ENCODE measurements at regions not wholly inside any gene's neighbourhood (a gene's known extent, or its start where the extent isn't known, plus 50 kb on each side); places are given as distances from the start of the nearest gene placed in this dataset.

GRCh38 chr2:65504814-65505697 lies 72.7 kb upstream of the SPRED2 start:
- DNase-seq (ENCODE audit: low spot score): peak; percentile 87

- no peak for DNase-seq (ENCODE audit: low spot score)
Observed at GRCh38 chr2:65504201-65504600, 71.8 kb upstream of the SPRED2 start.

- no peak for DNase-seq (ENCODE audit: low spot score)
Observed at GRCh38 chr2:65503746-65504145, 71.3 kb upstream of the SPRED2 start.

GRCh38 chr2:65501836-65502235 lies 69.4 kb upstream of the SPRED2 start:
- DNase-seq (ENCODE audit: low spot score): no peak

GRCh38 chr2:65501074-65501473 lies 68.7 kb upstream of the SPRED2 start:
- DNase-seq (ENCODE audit: low spot score): no peak

GRCh38 chr2:65500310-65501040 lies 68.1 kb upstream of the SPRED2 start:
- no peak for DNase-seq (ENCODE audit: low spot score)

GRCh38 chr2:65499216-65499615 lies 66.8 kb upstream of the SPRED2 start:
- DNase-seq (ENCODE audit: low spot score): no peak

- no peak for DNase-seq (ENCODE audit: low spot score)
Observed at GRCh38 chr2:65498396-65498795, 66.0 kb upstream of the SPRED2 start.

GRCh38 chr2:65495251-65495877 lies 63.0 kb upstream of the SPRED2 start:
- DNase-seq (ENCODE audit: low spot score): no peak

- DNase-seq (ENCODE audit: low spot score): no peak
Observed at GRCh38 chr2:65494078-65494477, 61.7 kb upstream of the SPRED2 start.

- peak; percentile 67 for DNase-seq (ENCODE audit: low spot score)
Observed at GRCh38 chr2:65491381-65491905, 59.0 kb upstream of the SPRED2 start.

GRCh38 chr2:65490222-65490621 lies 57.8 kb upstream of the SPRED2 start:
- no peak for DNase-seq (ENCODE audit: low spot score)

- DNase-seq (ENCODE audit: low spot score): no peak
Observed at GRCh38 chr2:65489269-65489668, 56.9 kb upstream of the SPRED2 start.

- DNase-seq (ENCODE audit: low spot score): no peak
Observed at GRCh38 chr2:65488527-65488926, 56.1 kb upstream of the SPRED2 start.

GRCh38 chr2:65487404-65487803 lies 55.0 kb upstream of the SPRED2 start:
- DNase-seq (ENCODE audit: low spot score): no peak

- no peak for DNase-seq (ENCODE audit: low spot score)
Observed at GRCh38 chr2:65486802-65487201, 54.4 kb upstream of the SPRED2 start.

GRCh38 chr2:65486282-65486681 lies 53.9 kb upstream of the SPRED2 start:
- DNase-seq (ENCODE audit: low spot score): no peak

- no peak for DNase-seq (ENCODE audit: low spot score)
Observed at GRCh38 chr2:65485839-65486238, 53.4 kb upstream of the SPRED2 start.

- no peak for DNase-seq (ENCODE audit: low spot score)
Observed at GRCh38 chr2:65483763-65484162, 51.4 kb upstream of the SPRED2 start.

- no peak for DNase-seq (ENCODE audit: low spot score)
Observed at GRCh38 chr2:65482971-65483370, 50.6 kb upstream of the SPRED2 start.
